ENCODE measurements at regions not wholly inside any gene's neighbourhood (a gene's known extent, or its start where the extent isn't known, plus 50 kb on each side); places are given as distances from the start of the nearest gene placed in this dataset.

DNA sequence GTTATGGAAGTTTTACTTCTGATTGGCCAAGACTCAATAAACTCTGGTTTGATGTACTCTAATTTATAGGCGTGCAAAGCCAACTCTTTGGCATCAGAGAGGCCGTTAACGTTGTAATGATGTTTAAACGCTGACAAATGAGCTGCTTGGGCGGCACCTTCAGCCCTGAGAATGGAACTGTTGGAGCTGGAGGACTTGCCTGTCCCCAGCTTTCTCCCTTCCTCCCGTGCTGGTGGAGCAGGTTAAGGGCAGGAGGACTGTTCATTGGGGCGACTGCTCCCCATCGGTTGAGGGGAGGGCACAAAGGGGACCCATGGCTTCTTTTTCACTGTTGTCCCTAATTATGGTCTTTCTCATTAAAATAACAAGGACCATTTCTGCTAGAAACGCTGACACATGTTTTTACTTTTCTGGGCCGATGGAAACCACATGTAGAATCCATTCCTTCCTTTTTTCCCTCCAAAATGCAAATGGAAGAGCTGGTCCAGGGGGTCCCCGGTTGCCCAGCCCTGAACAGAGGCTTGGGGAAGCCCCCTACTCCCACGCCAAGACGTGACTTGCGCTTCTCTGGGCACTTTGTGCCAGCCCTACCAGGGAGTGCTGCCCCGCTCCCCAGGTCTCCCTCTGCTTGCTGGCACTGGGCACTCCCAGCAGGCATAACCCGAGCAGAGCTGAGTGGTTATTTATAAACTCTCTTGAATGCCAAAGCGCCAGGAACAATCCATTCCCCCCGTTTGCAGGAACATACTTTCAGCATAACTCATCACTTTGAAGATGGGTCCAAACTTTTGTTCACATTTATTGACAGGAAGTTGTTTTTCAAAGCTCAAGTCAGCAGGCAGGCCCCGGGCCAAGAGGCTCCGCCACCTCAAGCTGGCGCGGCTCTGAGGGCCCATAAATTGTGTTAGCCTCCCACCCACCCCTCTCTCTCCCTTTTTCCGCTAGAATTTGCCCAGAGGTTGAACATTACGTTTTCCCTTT, 170.1 kb downstream of the ASB1 start:
- ATAC-seq (ENCODE audit: low read depth in 2 of 2) = no peak
- Histone ChIP-seq H3K27me3 (ENCODE audit: control insufficient read depth, insufficient read depth, low read length) (no peaks in the 10 kb centered on the region), H3K9me3 (ENCODE audit: control insufficient read depth in 2 of 2, low read length in 2 of 2) (no peaks in the 10 kb centered on the region), H3K36me3 (ENCODE audit: control insufficient read depth, insufficient read depth, low read length) (no peaks in the 10 kb centered on the region), H3K27ac (ENCODE audit: insufficient read depth, low read length, poor library complexity, severe bottlenecking) (no peak overlapping the region), H3K4me1 (ENCODE audit: control insufficient read depth, insufficient read depth, low read length, poor library complexity, severe bottlenecking) (no peaks in the 10 kb centered on the region), H3K4me3 (ENCODE audit: low read depth, low read length) (no peak overlapping the region)
- H3K27me3 Mint-ChIP-seq = peaks cover 6% of the 10 kb centered on the region
- H3K27ac Mint-ChIP-seq = no peak overlapping the region
- H3K9me3 Mint-ChIP-seq = peaks cover 0 to 1% (median 0%) of the 10 kb centered on the region in 7 donors
- H3K4me3 Mint-ChIP-seq = no peak overlapping the region
- no peaks in the 10 kb centered on the region for H3K36me3 Mint-ChIP-seq
- no peak for DNase-seq
- no peaks in the 10 kb centered on the region for H3K4me1 Mint-ChIP-seq

GRCh38 chr2:238597638-238598528, 171.2 kb downstream of the ASB1 start:
- ATAC-seq (ENCODE audit: low read depth in 2 of 2) (no peak), DNase-seq (no peak)
- no peak overlapping the region for H3K4me3 Mint-ChIP-seq
- Histone ChIP-seq H3K27ac (ENCODE audit: insufficient read depth, low read length, poor library complexity, severe bottlenecking) (no peak overlapping the region), H3K36me3 (ENCODE audit: control insufficient read depth, insufficient read depth, low read length) (no peaks in the 10 kb centered on the region), H3K9me3 (ENCODE audit: control insufficient read depth in 2 of 2, low read length in 2 of 2) (no peaks in the 10 kb centered on the region), H3K4me3 (ENCODE audit: low read depth, low read length) (no peak overlapping the region), H3K27me3 (ENCODE audit: control insufficient read depth, insufficient read depth, low read length) (peaks cover 2% of the 10 kb centered on the region), H3K4me1 (ENCODE audit: control insufficient read depth, insufficient read depth, low read length, poor library complexity, severe bottlenecking) (no peaks in the 10 kb centered on the region)
- H3K27me3 Mint-ChIP-seq = peaks cover 6% of the 10 kb centered on the region
- no peak overlapping the region for H3K27ac Mint-ChIP-seq
- H3K36me3 Mint-ChIP-seq = no peaks in the 10 kb centered on the region
- H3K9me3 Mint-ChIP-seq = peaks cover 0 to 3% (median 0%) of the 10 kb centered on the region in 7 donors
- H3K4me1 Mint-ChIP-seq = no peaks in the 10 kb centered on the region

GRCh38 chr2:238598802-238599530, 172.2 kb downstream of the ASB1 start:
- DNase-seq = no peak
- Histone ChIP-seq H3K27ac (ENCODE audit: insufficient read depth, low read length, poor library complexity, severe bottlenecking) (no peak overlapping the region), H3K9me3 (ENCODE audit: control insufficient read depth in 2 of 2, low read length in 2 of 2) (peaks cover 0 to 4% of the 10 kb centered on the region in 2 experiments), H3K4me3 (ENCODE audit: low read depth, low read length) (no peak overlapping the region), H3K4me1 (ENCODE audit: control insufficient read depth, insufficient read depth, low read length, poor library complexity, severe bottlenecking) (no peaks in the 10 kb centered on the region), H3K27me3 (ENCODE audit: control insufficient read depth, insufficient read depth, low read length) (peaks cover 3% of the 10 kb centered on the region), H3K36me3 (ENCODE audit: control insufficient read depth, insufficient read depth, low read length) (no peaks in the 10 kb centered on the region)
- H3K27me3 Mint-ChIP-seq = peaks cover 6% of the 10 kb centered on the region
- no peaks in the 10 kb centered on the region for H3K36me3 Mint-ChIP-seq
- no peaks in the 10 kb centered on the region for H3K4me1 Mint-ChIP-seq
- no peak overlapping the region for H3K27ac Mint-ChIP-seq
- peaks cover 0 to 11% (median 3%) of the 10 kb centered on the region in 7 donors for H3K9me3 Mint-ChIP-seq
- no peak overlapping the region for H3K4me3 Mint-ChIP-seq
- ATAC-seq (ENCODE audit: low read depth in 2 of 2) = no peak

- Mint-ChIP-seq H3K4me1 (no peaks in the 10 kb centered on the region), H3K4me3 (no peak overlapping the region), H3K36me3 (no peaks in the 10 kb centered on the region), H3K27ac (no peak overlapping the region), H3K27me3 (peaks cover 6% of the 10 kb centered on the region), H3K9me3 (peaks cover 0 to 18% (median 4%) of the 10 kb centered on the region in 7 donors)
- Histone ChIP-seq H3K36me3 (ENCODE audit: control insufficient read depth, insufficient read depth, low read length) (no peaks in the 10 kb centered on the region), H3K4me3 (ENCODE audit: low read depth, low read length) (no peak overlapping the region), H3K4me1 (ENCODE audit: control insufficient read depth, insufficient read depth, low read length, poor library complexity, severe bottlenecking) (no peaks in the 10 kb centered on the region), H3K27ac (ENCODE audit: insufficient read depth, low read length, poor library complexity, severe bottlenecking) (no peak overlapping the region), H3K9me3 (ENCODE audit: control insufficient read depth in 2 of 2, low read length in 2 of 2) (peaks cover 0 to 9% of the 10 kb centered on the region in 2 experiments), H3K27me3 (ENCODE audit: control insufficient read depth, insufficient read depth, low read length) (peaks cover 3% of the 10 kb centered on the region)
- DNase-seq = no peak
- ATAC-seq (ENCODE audit: low read depth in 2 of 2) = no peak
Measured at GRCh38 chr2:238599549-238600505, 173.1 kb downstream of the ASB1 start.

DNA sequence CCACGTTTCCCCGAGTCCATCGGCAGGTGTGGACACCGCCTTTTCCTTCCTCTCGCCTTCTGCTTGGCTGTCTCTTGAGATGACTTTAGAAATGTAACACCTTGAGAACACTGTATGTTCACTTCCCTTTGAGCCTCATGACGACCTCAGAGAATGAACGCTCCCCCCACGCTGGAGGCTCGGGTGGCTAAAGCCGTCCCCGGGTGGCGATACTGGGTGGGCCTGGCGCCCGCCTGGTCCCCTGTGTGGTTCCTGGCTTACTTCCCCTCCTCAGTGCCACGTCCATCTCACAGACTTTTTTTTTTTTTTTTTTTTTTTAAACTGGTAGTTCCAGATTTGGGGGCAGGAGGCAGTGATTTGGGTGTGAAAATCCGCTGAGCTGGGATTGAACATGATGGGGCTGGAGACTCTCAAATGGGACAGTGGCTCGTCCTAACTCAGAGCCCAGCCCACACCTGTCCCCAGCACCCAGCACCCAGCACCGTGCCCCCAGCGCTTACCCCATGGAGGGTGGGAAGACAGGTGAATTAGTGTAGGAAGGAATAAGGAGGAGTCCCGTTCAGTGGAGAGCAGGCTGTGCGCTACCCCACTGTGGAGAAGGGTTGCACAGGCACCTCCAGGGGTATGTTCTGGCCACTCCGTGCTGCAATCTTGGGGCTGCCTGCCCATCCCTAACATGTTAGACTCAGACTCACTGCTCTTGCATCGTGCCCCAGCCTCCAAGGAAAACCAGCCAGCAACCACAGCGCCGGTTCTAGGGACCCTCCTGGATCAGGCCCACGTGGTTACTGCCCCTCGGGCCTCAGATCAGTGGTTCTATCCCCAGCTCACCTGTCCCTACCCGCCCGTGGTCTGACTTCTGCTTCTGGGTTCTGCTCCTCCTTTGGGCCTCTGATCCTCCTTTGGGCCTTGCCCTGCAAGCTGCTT, 174.0 kb downstream of the ASB1 start:
- H3K27ac ChIP-seq (ENCODE audit: insufficient read depth, low read length, poor library complexity, severe bottlenecking) = no peak overlapping the region
- Mint-ChIP-seq H3K4me1 (no peaks in the 10 kb centered on the region), H3K9me3 (peaks cover 0 to 18% (median 4%) of the 10 kb centered on the region in 7 donors), H3K27me3 (peaks cover 6% of the 10 kb centered on the region), H3K27ac (no peak overlapping the region), H3K4me3 (no peak overlapping the region), H3K36me3 (no peaks in the 10 kb centered on the region)
- no peaks in the 10 kb centered on the region for H3K36me3 ChIP-seq (ENCODE audit: control insufficient read depth, insufficient read depth, low read length)
- no peaks in the 10 kb centered on the region for H3K4me1 ChIP-seq (ENCODE audit: control insufficient read depth, insufficient read depth, low read length, poor library complexity, severe bottlenecking)
- ATAC-seq (ENCODE audit: low read depth in 2 of 2) (no peak), DNase-seq (no peak)
- no peak overlapping the region for H3K4me3 ChIP-seq (ENCODE audit: low read depth, low read length)
- peaks cover 3% of the 10 kb centered on the region for H3K27me3 ChIP-seq (ENCODE audit: control insufficient read depth, insufficient read depth, low read length)
- peaks cover 0 to 10% of the 10 kb centered on the region in 2 experiments for H3K9me3 ChIP-seq (ENCODE audit: control insufficient read depth in 2 of 2, low read length in 2 of 2)

DNA sequence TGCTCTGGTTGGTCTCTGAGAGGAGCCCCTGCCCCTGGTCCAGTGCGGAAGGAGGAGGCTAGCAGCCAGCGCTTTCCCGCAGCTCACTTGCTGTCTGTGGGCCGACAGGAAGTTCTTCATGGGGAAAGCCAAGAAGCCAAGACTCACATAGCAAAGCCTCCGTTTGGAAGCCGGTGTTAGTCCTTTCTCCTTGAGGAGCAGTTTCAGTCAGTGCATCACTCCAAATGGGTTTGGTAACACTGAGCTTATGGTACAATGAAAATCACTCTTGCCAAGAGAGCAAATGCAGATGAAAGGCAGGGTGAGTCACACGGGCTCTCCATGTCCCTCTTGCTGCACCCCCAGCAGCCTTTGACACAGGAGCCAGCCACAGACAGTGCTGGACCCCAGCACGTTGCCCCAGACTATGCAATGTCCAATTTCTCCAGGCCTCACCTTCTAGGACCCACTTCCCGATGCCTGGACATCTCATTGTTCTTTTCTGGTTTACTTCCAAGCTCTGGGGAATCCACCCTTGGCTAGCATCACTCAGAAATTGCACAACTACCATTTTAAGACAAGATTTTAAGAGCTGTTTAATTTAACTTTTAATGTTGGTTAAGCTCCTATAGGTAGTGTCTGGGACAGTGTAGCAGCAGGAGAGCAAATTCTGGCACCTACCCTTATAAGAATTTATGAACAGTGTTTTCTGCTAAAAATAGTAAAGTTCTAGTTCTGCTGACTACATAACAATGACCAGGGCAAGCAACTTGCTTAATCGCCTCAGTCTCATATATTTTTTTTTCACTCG, 174.9 kb downstream of the ASB1 start:
- H3K27me3 Mint-ChIP-seq = peaks cover 6% of the 10 kb centered on the region
- no peak overlapping the region for H3K27ac Mint-ChIP-seq
- H3K36me3 ChIP-seq (ENCODE audit: control insufficient read depth, insufficient read depth, low read length) = no peaks in the 10 kb centered on the region
- no peaks in the 10 kb centered on the region for H3K4me1 Mint-ChIP-seq
- no peak for ATAC-seq (ENCODE audit: low read depth in 2 of 2)
- no peaks in the 10 kb centered on the region for H3K4me1 ChIP-seq (ENCODE audit: control insufficient read depth, insufficient read depth, low read length, poor library complexity, severe bottlenecking)
- no peaks in the 10 kb centered on the region for H3K36me3 Mint-ChIP-seq
- no peak overlapping the region for H3K4me3 ChIP-seq (ENCODE audit: low read depth, low read length)
- H3K27me3 ChIP-seq (ENCODE audit: control insufficient read depth, insufficient read depth, low read length) = peaks cover 3% of the 10 kb centered on the region
- no peak for DNase-seq
- H3K27ac ChIP-seq (ENCODE audit: insufficient read depth, low read length, poor library complexity, severe bottlenecking) = no peak overlapping the region
- H3K4me3 Mint-ChIP-seq = no peak overlapping the region
- peaks cover 0 to 10% of the 10 kb centered on the region in 2 experiments for H3K9me3 ChIP-seq (ENCODE audit: control insufficient read depth in 2 of 2, low read length in 2 of 2)
- H3K9me3 Mint-ChIP-seq = peaks cover 0 to 18% (median 4%) of the 10 kb centered on the region in 7 donors
